GM18520 (cell line): ENCODE measurements at regions not wholly inside any gene's neighbourhood (a gene's known extent, or its start where the extent isn't known, plus 50 kb on each side); places are given as distances from the start of the nearest gene placed in this dataset.

Experiments used
- ATAC-seq: cut with Tn5 transposase; IDR thresholded peaks from one replicate; pipeline ENCODE4 v1.9.1; 2021; ENCODE audit not compliant: unreplicated experiment

- ATAC-seq, result no peak
Observed at GRCh38 chr3:5068531-5069050, 53.5 kb upstream of the ARL8B start.

GRCh38 chr3:5069627-5070026 lies 52.5 kb upstream of the ARL8B start:
- no peak for ATAC-seq

GRCh38 chr3:5071061-5071460 lies 51.0 kb upstream of the ARL8B start:
- no peak for ATAC-seq

DNA sequence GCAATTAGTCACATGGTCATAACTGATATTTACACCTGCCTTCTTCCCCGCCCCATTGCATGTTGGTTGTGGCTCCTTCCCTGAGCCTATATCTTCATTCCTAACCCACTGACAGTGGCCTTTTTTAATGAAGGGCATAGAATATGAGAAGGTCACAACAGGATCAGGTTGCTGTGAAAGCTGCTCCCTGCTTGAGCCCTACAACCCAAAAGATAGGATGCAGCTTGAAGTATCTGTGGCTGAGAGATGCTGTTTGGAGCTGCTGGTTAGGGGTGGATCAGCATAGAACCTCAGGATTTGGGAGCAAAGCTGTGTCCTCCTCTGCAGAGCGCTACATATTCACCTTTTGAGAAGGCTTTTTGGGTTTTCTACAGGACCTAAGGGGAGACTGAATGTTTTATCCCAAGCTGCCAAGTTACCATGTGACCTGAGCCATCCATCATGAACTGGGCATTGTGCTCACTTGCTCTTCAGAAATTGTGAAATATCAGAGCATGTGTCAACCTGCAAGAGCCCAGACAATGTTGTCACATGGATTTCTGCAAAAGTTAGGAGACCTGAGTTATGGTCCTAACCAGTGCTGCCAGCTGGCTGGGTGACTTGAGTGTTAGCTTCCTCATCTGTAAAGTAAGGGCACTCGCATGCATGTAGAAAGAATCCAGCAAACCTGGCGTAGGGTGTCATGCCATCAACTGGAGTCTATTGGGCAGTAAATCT lies 49.8 kb upstream of the ARL8B start:
- no peak for ATAC-seq
